Kidney (tissue), 13 donors: ENCODE measurements at regions not wholly inside any gene's neighbourhood (a gene's known extent, or its start where the extent isn't known, plus 50 kb on each side); places are given as distances from the start of the nearest gene placed in this dataset.

Experiments used
- DNase-seq, 5 donors: peaks; one replicate each; pipeline ENCODE4 v3.0.0-alpha.2; 2013 to 2020
- FAIRE-seq: peaks from 2 replicates; lab custom pipeline; 2012; peaks lifted over from hg19 to GRCh38; lab: Jason Lieb, UNC
- H3K27ac ChIP-seq, 2 donors: one replicate each; pipeline ENCODE4 v1.7.0; 2013; ENCODE audit warnings: low read depth in 2 of 2, low read length in 2 of 2, inconsistent platforms in 1 of 2
- H3K27me3 ChIP-seq: one replicate; pipeline ENCODE4 v1.7.1; 2013; ENCODE audit warnings: low read length, inconsistent platforms; ENCODE audit not compliant: control insufficient read depth, insufficient read depth
- H3K36me3 ChIP-seq, 3 donors: one replicate each; pipeline versions ENCODE4 v1.7.0 to v1.7.1; 2013; ENCODE audit warnings: low read length in 3 of 3, control low read depth in 1 of 3, inconsistent platforms in 1 of 3; ENCODE audit not compliant: insufficient read depth in 3 of 3, control insufficient read depth in 2 of 3
- H3K4me1 ChIP-seq, 3 donors: one replicate each; pipeline versions ENCODE4 v1.7.0 to v1.7.1; 2013; ENCODE audit warnings: low read length in 3 of 3, inconsistent platforms in 1 of 3, low read depth in 1 of 3; ENCODE audit not compliant: control insufficient read depth in 2 of 3, insufficient read depth in 2 of 3
- H3K4me3 ChIP-seq, 3 donors: one replicate each; pipeline versions ENCODE4 v1.7.0 to v1.8.1; 2013; ENCODE audit warnings: low read length in 3 of 3, control low read depth in 1 of 3, inconsistent platforms in 1 of 3
- H3K9ac ChIP-seq, 3 donors: one replicate each; pipeline versions ENCODE4 v1.7.0 to v1.7.1; 2013; ENCODE audit warnings: low read length in 3 of 3, control low read depth in 1 of 3, inconsistent platforms in 1 of 3
- H3K9me3 ChIP-seq, 3 donors: one replicate each; pipeline versions ENCODE4 v1.7.0 to v1.7.1; 2013; ENCODE audit warnings: low read length in 3 of 3, control low read depth in 1 of 3, inconsistent platforms in 1 of 3; ENCODE audit not compliant: control insufficient read depth in 2 of 3, insufficient read depth in 1 of 3
- intact Hi-C: fragments of 100-400 bp; cut with DNase I; formaldehyde crosslinking; loops from one replicate; pipeline ENCODE4 v1.11.1; 2022
- TF ChIP-seq, protein P1 (sequence below): IDR thresholded peaks from 3 replicates; pipeline ENCODE4 v1.5.1; 2012; ENCODE audit warnings: mild to moderate bottlenecking, moderate library complexity, borderline replicate concordance; ENCODE audit not compliant: insufficient read depth; ENCODE audit errors: extremely low read depth
- donor health status: control.
- donor health status: control.
- donor health status: control.
- donor health status: control.
- donor health status: control.
- donor health status: DM: yes; HTN: yes; CAD: no.
- donor health status: Normal renal cell carcinoma (clear cell type).

DNA sequence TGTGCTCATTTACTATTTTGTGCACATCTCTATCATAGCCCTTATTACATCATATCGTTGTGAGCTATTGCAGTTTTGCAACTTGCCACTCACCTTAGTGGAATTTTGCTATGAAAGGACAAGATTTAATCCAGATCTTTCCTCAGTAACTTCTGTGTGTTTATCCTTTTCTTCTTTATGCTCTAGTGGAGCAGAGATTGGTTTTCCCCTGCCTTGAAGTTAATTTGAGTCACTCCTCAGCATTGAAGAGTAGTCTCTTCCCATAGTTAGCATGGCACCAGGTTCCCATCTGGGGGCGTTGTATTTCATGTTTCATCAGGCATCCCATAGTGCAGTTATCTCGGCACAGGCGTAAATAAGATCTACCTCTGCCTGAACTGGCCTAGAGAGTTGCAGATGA, 510.4 kb downstream of the PSAT1 start:
- no peaks in the 10 kb centered on the region for H3K9me3 ChIP-seq
- intact Hi-C loops = no loop called here
- H3K4me3 ChIP-seq = no peak overlapping the region
- no peak overlapping the region for H3K9ac ChIP-seq
- no peaks in the 10 kb centered on the region for H3K4me1 ChIP-seq
- FAIRE-seq (no peak), DNase-seq (peak in 2 of 5 donors; percentile 18 to 25)
- H3K36me3 ChIP-seq = no peaks in the 10 kb centered on the region
- H3K27ac ChIP-seq = no peak overlapping the region
- no peaks in the 10 kb centered on the region for H3K27me3 ChIP-seq
- TF ChIP-seq, protein P1, sequence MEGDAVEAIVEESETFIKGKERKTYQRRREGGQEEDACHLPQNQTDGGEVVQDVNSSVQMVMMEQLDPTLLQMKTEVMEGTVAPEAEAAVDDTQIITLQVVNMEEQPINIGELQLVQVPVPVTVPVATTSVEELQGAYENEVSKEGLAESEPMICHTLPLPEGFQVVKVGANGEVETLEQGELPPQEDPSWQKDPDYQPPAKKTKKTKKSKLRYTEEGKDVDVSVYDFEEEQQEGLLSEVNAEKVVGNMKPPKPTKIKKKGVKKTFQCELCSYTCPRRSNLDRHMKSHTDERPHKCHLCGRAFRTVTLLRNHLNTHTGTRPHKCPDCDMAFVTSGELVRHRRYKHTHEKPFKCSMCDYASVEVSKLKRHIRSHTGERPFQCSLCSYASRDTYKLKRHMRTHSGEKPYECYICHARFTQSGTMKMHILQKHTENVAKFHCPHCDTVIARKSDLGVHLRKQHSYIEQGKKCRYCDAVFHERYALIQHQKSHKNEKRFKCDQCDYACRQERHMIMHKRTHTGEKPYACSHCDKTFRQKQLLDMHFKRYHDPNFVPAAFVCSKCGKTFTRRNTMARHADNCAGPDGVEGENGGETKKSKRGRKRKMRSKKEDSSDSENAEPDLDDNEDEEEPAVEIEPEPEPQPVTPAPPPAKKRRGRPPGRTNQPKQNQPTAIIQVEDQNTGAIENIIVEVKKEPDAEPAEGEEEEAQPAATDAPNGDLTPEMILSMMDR = no peak

DNA sequence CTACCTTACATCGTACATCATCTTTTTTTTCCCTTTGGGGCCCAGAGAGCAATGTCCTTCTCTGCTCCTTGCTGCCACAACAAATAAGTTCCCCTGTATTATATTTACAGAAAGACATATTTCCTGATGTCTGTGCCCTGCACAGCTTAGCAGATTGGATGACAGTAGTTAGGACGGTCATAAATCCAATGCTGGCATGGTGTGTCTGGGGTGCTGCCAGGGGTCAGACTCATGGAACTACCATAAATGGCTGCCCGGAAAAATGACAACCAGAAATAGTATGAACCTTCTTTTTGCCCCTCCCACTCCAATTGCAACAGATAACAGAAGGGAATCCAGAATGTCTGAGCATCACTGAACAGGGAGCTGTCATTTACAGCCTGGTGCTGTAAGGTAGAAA, 511.1 kb downstream of the PSAT1 start:
- Histone ChIP-seq H3K9me3 (no peaks in the 10 kb centered on the region), H3K27me3 (no peaks in the 10 kb centered on the region), H3K27ac (no peak overlapping the region), H3K9ac (no peak overlapping the region), H3K4me1 (no peaks in the 10 kb centered on the region), H3K36me3 (no peaks in the 10 kb centered on the region), H3K4me3 (no peak overlapping the region)
- intact Hi-C loops = no loop called here
- TF ChIP-seq, protein P1 = no peak
- DNase-seq (no peak), FAIRE-seq (no peak)

DNA sequence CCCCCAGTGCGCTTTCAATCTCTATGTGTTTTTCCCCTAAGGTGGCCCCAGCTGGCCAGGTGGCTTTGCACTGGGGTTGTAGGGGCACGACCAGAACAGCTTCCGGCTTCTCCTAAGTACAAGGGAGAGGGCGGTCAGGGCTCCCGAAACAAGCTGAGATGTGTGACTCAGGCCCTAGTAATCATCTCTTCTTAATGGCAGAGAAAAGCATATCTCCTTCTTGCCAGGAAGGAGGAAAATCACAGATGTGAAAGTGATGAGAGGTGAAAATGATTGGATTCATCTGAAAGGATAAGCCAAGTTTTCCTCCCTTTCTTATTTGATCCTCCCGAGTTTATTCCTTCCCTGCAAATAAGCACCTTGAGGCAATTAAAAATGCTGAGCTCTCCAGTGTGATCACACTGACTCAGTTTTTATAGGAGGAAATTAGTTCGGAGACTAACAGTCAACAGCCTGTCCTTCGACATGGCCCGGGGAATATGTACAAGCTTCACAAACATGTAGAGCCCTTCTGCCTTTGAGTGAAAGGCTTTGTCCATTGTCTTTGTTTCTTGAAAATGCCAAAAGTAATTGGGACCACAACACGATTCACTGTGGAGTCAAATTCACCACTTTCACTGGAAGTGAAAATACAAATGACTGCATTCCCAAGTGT, 514.8 kb downstream of the PSAT1 start:
- no peak for FAIRE-seq
- H3K9me3 ChIP-seq = no peaks in the 10 kb centered on the region
- TF ChIP-seq, protein P1 = no peak

DNA sequence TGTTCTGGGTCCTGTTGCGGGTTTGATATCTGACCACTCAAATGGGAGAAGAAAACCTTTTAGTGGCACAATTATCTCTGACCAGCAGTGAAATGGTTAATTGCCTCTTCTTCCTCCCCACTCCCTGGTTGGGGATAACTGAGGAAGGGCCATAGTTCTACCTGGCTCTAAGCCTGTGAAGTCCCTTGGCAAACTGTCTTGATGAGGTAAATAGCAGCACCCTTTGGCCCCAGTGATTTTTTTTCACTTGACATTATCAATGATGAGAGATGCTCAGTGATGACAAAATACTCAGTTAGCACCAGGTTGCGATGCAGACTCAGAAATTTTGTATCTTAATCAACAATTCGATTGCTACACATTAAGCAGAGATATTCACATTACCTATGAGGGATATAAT, 515.7 kb downstream of the PSAT1 start:
- Histone ChIP-seq H3K9me3 (no peaks in the 10 kb centered on the region), H3K27me3 (no peaks in the 10 kb centered on the region), H3K36me3 (no peaks in the 10 kb centered on the region), H3K9ac (no peak overlapping the region), H3K27ac (no peak overlapping the region), H3K4me3 (no peak overlapping the region), H3K4me1 (no peaks in the 10 kb centered on the region)
- TF ChIP-seq, protein P1 = no peak
- DNase-seq (no peak), FAIRE-seq (no peak)
- intact Hi-C loops = no loop called here

More for the DNA sequence above, 514.8 kb downstream of the PSAT1 start:
- Histone ChIP-seq H3K27ac (no peak overlapping the region), H3K9ac (no peak overlapping the region), H3K27me3 (no peaks in the 10 kb centered on the region), H3K36me3 (no peaks in the 10 kb centered on the region), H3K4me1 (no peaks in the 10 kb centered on the region), H3K4me3 (no peak overlapping the region)
- no peak for DNase-seq
- intact Hi-C loops = no loop called here
